T47D (cell line): ENCODE measurements at regions not wholly inside any gene's neighbourhood (a gene's known extent, or its start where the extent isn't known, plus 50 kb on each side); places are given as distances from the start of the nearest gene placed in this dataset.

Experiments used
- DNase-seq, 2 experiments: peaks; one replicate each; pipeline versions ENCODE4 v3.0.0 to v3.0.0-alpha.2; 2011 to 2012; ENCODE audit warnings: low read depth in 1 of 2, low spot score in 1 of 2
- JUND ChIP-seq: IDR thresholded peaks from 2 replicates; pipeline ENCODE4 v1.6.1; 2012; ENCODE audit warnings: low read depth
- in situ Hi-C: cut with HindIII; loops from 2 replicates; pipeline ENCODE4 v1.10.0; 2016; ENCODE audit warnings: low sequenced_read_pairs, low pct_unique_long_range_greater_than_20kb

DNA sequence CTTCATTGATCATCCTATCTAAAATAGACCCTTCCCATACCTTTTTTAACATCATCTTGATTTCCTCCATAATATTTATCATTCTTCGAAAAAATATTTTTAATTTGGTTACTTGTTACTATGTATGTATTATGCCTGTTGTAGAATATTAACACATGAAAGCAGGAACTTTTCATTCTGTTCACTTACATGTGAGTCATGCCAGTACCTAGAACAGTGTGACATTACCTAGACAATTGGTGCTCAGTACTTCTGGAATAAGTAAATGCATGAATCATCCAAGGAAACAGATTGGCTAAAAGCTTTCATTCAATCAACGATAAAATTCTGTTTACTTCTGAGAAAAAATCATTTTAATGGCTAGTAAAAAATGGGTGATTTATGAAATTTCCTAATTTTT lies 76.4 kb downstream of the CXXC4 start:
- DNase-seq = no peak
- in situ Hi-C loops = no loop called here
- TF ChIP-seq JUND = no peak

DNA sequence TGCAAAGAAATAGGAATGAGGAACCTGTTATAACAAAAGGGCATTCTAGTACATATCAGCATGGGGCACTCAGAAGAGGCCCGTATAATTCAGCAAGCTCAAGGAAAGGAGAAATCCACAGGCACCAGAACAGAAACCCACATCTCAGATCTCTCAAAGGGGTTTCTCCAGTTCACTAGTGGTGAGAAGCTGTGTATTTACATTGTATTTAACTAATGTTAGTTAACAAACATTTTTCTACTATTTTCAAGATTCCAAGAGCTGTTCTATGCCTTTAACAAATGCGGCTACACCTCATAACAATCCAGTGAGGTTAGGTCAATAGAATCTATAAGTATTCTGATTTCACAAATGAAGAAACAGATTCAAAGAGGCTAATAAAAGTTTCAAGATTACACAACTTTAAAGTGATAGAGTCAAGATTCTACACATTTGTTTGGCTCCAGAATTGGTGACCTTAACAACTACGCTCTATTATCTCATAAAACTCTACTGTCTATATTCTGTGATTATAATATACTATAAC lies 77.3 kb downstream of the CXXC4 start:
- in situ Hi-C loops = no loop called here
- no peak for TF ChIP-seq JUND
- DNase-seq = no peak

DNA sequence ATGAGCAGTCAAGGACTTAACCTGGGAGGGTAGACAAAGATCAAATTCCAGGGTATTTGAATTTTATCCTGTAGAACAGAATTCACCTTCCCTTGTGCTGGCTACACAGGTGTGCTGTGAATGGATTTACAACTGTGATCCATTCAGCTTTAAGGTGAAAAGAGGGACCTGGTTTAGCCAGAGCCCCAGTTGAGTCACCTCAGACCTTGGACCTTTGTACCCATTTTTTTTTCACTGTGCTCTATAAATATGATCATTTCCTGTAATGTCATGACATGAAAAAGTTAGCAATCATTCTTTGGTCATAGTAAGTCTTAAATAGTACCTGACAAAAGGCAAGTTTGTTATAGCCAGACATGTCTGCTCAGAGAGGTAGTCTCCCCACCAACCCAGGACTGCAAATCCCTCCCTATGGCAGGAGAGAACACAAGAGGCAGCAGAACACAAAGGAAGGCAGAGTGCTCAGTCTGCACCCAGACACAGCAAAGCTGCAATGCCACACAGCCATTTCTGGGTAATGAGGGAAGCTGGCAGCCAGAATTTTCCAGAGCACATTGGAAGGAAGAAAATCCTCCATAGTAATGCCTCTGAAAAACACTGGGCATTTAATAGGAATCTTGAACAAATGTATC lies 77.9 kb downstream of the CXXC4 start:
- DNase-seq = no peak
- no peak for TF ChIP-seq JUND
- in situ Hi-C loops = no loop called here

DNA sequence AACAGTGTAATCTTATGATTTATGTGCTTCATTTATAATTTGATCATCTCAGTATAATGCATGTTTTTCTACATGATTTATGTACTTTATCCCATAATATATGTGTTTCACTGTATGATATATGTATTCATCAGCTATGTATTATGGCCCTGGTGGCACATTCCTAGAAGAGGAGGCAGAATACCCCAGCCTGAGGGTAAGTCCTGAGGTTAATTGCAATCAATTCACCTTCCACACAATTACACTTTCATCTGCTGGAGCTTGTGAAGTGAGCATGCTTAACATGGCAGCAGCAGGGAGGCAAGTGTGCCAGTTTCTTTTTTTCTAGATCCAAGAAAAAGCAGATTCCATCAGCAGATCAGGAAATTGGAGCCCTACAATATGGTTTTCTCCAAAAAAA lies 81.2 kb downstream of the CXXC4 start:
- no peak for TF ChIP-seq JUND
- in situ Hi-C loops = no loop called here
- DNase-seq = no peak

DNA sequence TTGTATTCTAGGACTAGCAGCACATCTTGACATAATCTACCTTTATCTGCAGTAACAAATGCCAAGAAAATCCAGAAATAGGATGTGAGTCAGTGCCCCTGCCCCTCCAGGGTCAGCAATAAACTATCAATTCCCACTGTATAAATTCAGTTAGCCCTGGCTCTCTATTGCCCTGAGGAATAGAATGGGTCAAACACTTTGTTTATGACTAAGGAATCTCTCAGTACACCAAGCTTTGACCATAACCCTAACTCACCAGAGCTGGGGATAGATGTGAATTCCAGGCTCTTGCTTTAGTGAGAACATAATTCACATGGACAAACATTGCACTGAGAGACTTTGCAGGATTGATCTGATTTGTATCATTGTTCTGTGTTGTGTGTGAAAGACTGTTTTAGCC lies 82.3 kb downstream of the CXXC4 start:
- no peak for DNase-seq
- no peak for TF ChIP-seq JUND
- in situ Hi-C loops = no loop called here

DNA sequence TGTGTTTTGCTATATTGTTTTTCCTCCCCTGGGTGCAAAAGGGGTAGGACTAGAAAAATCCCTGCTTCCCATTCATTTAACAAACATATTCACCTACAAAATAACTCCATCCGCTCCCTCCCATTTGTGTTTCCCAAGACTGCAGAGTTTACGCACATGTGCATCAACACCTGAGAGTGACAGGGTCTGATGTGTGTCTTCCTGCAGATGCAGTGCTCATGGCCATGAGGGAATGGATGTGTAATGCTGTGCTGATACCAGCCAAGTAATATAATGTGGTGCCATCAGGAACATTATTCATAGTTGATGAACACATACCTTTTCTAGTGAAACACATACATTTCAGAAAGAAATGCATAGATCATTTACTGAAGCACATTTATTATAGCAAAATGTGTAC lies 83.2 kb downstream of the CXXC4 start:
- no peak for DNase-seq
- in situ Hi-C loops = no loop called here
- no peak for TF ChIP-seq JUND

GRCh38 chr4:104408878-104409277 lies 85.8 kb downstream of the CXXC4 start:
- no peak for TF ChIP-seq JUND
- in situ Hi-C loops = no loop called here
- no peak for DNase-seq

DNA sequence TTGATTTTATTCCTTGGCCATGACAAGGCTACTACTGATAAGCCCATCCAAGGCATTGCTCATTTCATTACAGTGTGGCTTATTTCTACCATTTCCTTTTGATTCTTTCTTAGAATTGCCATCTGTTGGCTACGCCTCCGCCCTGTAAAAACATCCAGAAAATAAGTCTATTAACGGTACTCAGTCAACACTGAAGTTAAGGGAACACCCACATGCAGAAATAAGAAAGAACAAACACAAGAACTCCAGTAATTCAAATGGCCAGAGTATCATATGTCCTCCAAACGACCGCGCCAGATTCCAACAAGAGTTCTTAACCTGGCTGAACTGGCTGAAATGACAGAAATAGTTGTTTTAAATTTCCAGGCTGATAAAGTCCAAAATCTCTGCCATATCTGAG lies 90.3 kb downstream of the CXXC4 start:
- no peak for DNase-seq
- no peak for TF ChIP-seq JUND
- in situ Hi-C loops = no loop called here

DNA sequence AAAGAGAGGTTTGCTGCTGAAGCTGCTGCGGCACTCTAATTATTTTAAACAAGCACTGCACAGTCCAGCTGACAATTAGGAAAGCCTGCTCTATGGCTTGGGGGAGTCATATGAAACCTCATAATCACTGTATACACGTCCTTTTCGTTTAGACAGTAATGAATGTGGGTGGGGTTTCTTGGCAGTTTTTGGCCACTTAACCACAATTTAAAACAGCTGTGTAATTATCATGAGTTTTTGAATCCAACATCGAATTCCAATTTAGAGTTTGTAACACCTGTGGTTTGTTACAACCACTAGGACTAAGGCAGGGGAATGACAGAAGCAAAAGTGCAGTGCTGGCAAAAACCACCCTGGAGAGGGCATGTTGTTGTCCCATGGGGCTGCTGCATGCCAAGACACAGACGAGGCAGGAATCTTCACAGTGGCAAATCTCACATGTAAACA lies 99.5 kb downstream of the CXXC4 start:
- DNase-seq = peak in 1 of 2 experiments; percentile 2
- in situ Hi-C loops = no loop called here
- no peak for TF ChIP-seq JUND

- no peak for TF ChIP-seq JUND
- peak in 1 of 2 experiments; percentile 27 for DNase-seq
- in situ Hi-C loops = no loop called here
These were observed 100.1 kb downstream of the CXXC4 start for GRCh38 chr4:104394406-104395167.

- DNase-seq = no peak
- no peak for TF ChIP-seq JUND
- in situ Hi-C loops = no loop called here
These were observed 100.9 kb downstream of the CXXC4 start for GRCh38 chr4:104393655-104394324.

DNA sequence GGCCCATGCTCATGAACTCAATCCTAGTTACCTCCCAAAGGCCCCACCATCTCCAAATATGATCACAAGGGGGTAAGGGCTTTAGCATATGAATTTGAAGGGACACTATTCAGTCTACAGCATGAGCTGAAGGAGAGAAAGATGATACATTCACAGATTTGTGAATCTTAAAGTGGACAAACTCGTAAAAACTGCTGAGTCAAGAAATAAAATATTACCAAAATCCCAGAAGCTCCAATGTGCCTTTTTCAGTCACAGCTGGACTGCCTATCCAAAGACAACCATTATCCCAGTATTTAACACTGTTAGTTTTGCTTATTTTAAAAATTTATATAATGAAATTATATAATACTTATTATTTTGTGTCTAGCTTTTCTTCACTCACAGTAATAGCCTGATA lies 109.0 kb downstream of the CXXC4 start:
- no peak for TF ChIP-seq JUND
- DNase-seq = no peak
- in situ Hi-C loops = no loop called here

- DNase-seq = no peak
- no peak for TF ChIP-seq JUND
- in situ Hi-C loops = no loop called here
These were observed 111.7 kb downstream of the CXXC4 start for GRCh38 chr4:104382961-104383360.

DNA sequence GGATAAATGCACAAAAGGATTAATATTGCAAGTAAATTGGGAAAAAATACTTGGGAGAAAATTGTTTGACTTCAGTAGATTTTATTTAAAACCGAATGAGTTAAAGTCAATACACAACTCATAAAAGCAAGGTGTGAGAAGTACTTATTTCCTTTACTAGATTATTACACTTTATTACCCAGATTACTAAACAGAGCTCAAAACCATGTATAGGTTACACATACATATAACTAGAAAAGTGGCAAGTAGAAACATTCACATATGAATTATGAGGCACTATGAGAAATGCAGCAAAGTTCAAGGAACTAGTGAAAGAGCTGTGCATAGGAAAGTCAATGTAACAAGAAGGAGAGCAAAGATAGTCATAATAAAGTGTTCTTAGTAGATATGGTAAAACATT lies 113.0 kb downstream of the CXXC4 start:
- in situ Hi-C loops = no loop called here
- no peak for DNase-seq
- TF ChIP-seq JUND = no peak
